ENCODE measurements at regions not wholly inside any gene's neighbourhood (a gene's known extent, or its start where the extent isn't known, plus 50 kb on each side); places are given as distances from the start of the nearest gene placed in this dataset.

GRCh38 chr13:56457535-56458190, 683.1 kb upstream of the PRR20A start:
- H3K4me3 ChIP-seq (ENCODE audit: low read length) = no peak overlapping the region
- ATAC-seq (no peak), DNase-seq (no peak)
- no peak overlapping the region for H3K27ac ChIP-seq (ENCODE audit: low read length)
- POLR2A ChIA-PET (ENCODE audit: unreplicated experiment) = no interaction called here
- H3K9me2 ChIP-seq (replicated peaks; ENCODE audit: low read length) = no peaks in the 10 kb centered on the region
- H3K79me2 ChIP-seq (ENCODE audit: low read length) = no peaks in the 10 kb centered on the region
- no peaks in the 10 kb centered on the region for H3K9me3 ChIP-seq (ENCODE audit: low read length)
- H3K36me3 ChIP-seq (ENCODE audit: low read depth, low read length) = no peaks in the 10 kb centered on the region
- no peaks in the 10 kb centered on the region for H3K27me3 ChIP-seq (ENCODE audit: low read length)
- no peak overlapping the region for H2AFZ ChIP-seq (ENCODE audit: low read length)
- no peaks in the 10 kb centered on the region for H3F3A ChIP-seq (ENCODE audit: low read length, unreplicated experiment)
- H3K4me1 ChIP-seq (ENCODE audit: insufficient read depth, low read length) = no peaks in the 10 kb centered on the region
- no TSS peak for BruUV-seq (replicated peaks)
- intact Hi-C loops (cut with micrococcal nuclease) = no loop called here
- H4K20me1 ChIP-seq (ENCODE audit: low read length) = no peaks in the 10 kb centered on the region
- CTCF ChIA-PET = no interaction called here
- H3K4me2 ChIP-seq (ENCODE audit: low read length) = no peak overlapping the region
- TF ChIP-seq CTCF (conservative IDR thresholded peaks at IDR 0.05; ENCODE audit: low read depth, low read length) (no peak), EZH2phosphoT487 (IDR thresholded peaks at IDR 0.05; ENCODE audit: borderline replicate concordance, low read length) (no peak), EZH2 (IDR thresholded peaks at IDR 0.05; ENCODE audit: low read length, unreplicated experiment) (no peak)
- no peak overlapping the region for H3K9ac ChIP-seq (ENCODE audit: low read length)

- no TSS peak for BruUV-seq (replicated peaks)
- Histone ChIP-seq H3K4me3 (ENCODE audit: low read length) (no peak overlapping the region), H3K4me1 (ENCODE audit: insufficient read depth, low read length) (no peaks in the 10 kb centered on the region), H4K20me1 (ENCODE audit: low read length) (no peaks in the 10 kb centered on the region), H3K9me2 (replicated peaks; ENCODE audit: low read length) (no peaks in the 10 kb centered on the region), H3K27ac (ENCODE audit: low read length) (no peak overlapping the region), H3F3A (ENCODE audit: low read length, unreplicated experiment) (no peaks in the 10 kb centered on the region), H3K4me2 (ENCODE audit: low read length) (no peak overlapping the region), H2AFZ (ENCODE audit: low read length) (no peak overlapping the region), H3K79me2 (ENCODE audit: low read length) (no peaks in the 10 kb centered on the region), H3K9me3 (ENCODE audit: low read length) (no peaks in the 10 kb centered on the region), H3K36me3 (ENCODE audit: low read depth, low read length) (no peaks in the 10 kb centered on the region), H3K27me3 (ENCODE audit: low read length) (no peaks in the 10 kb centered on the region), H3K9ac (ENCODE audit: low read length) (no peak overlapping the region)
- ChIA-PET POLR2A (ENCODE audit: unreplicated experiment) (no interaction called here), CTCF (no interaction called here)
- TF ChIP-seq EZH2phosphoT487 (IDR thresholded peaks at IDR 0.05; ENCODE audit: borderline replicate concordance, low read length) = no peak
- no peak for TF ChIP-seq CTCF (conservative IDR thresholded peaks at IDR 0.05; ENCODE audit: low read depth, low read length)
- TF ChIP-seq EZH2 (IDR thresholded peaks at IDR 0.05; ENCODE audit: low read length, unreplicated experiment) = no peak
- intact Hi-C loops (cut with micrococcal nuclease) = no loop called here
- no peak for ATAC-seq
- no peak for DNase-seq
Observed at GRCh38 chr13:56459286-56459685, 681.4 kb upstream of the PRR20A start.

- H2AFZ ChIP-seq (ENCODE audit: low read length) = no peak overlapping the region
- H3K36me3 ChIP-seq (ENCODE audit: low read depth, low read length) = no peaks in the 10 kb centered on the region
- H3F3A ChIP-seq (ENCODE audit: low read length, unreplicated experiment) = no peaks in the 10 kb centered on the region
- H3K27me3 ChIP-seq (ENCODE audit: low read length) = no peaks in the 10 kb centered on the region
- BruUV-seq (replicated peaks) = no TSS peak
- H3K9me2 ChIP-seq (replicated peaks; ENCODE audit: low read length) = no peaks in the 10 kb centered on the region
- no peak overlapping the region for H3K27ac ChIP-seq (ENCODE audit: low read length)
- peak; percentile 41 for DNase-seq
- H3K9me3 ChIP-seq (ENCODE audit: low read length) = no peaks in the 10 kb centered on the region
- CTCF ChIA-PET = no interaction called here
- no peak for TF ChIP-seq EZH2phosphoT487 (IDR thresholded peaks at IDR 0.05; ENCODE audit: borderline replicate concordance, low read length)
- TF ChIP-seq EZH2 (IDR thresholded peaks at IDR 0.05; ENCODE audit: low read length, unreplicated experiment) = no peak
- TF ChIP-seq CTCF (conservative IDR thresholded peaks at IDR 0.05; ENCODE audit: low read depth, low read length) = no peak
- peak; percentile 81 for ATAC-seq
- H3K4me2 ChIP-seq (ENCODE audit: low read length) = no peak overlapping the region
- no peaks in the 10 kb centered on the region for H3K4me1 ChIP-seq (ENCODE audit: insufficient read depth, low read length)
- POLR2A ChIA-PET (ENCODE audit: unreplicated experiment) = interaction anchor here (0.5 kb wide), 1 partner anchor 111 kb away, joined by 5 read pairs; no protein-coding TSS in a partner anchor
- H3K9ac ChIP-seq (ENCODE audit: low read length) = no peak overlapping the region
- no peak overlapping the region for H3K4me3 ChIP-seq (ENCODE audit: low read length)
- intact Hi-C loops (cut with micrococcal nuclease) = no loop called here
- no peaks in the 10 kb centered on the region for H3K79me2 ChIP-seq (ENCODE audit: low read length)
- no peaks in the 10 kb centered on the region for H4K20me1 ChIP-seq (ENCODE audit: low read length)
Observed at GRCh38 chr13:56501750-56502149, 639.0 kb upstream of the PRR20A start.

All from PC-3 (cell line).